ENCODE measurements at regions not wholly inside any gene's neighbourhood (a gene's known extent, or its start where the extent isn't known, plus 50 kb on each side); places are given as distances from the start of the nearest gene placed in this dataset.
A peak's percentile ranks its signal among the peaks of the same experiment; 100 is the strongest.

GRCh38 chr2:194257095-194257494 lies 1399.9 kb upstream of the SLC39A10 start:
- DNase-seq (ENCODE audit: low spot score), result no peak

DNA sequence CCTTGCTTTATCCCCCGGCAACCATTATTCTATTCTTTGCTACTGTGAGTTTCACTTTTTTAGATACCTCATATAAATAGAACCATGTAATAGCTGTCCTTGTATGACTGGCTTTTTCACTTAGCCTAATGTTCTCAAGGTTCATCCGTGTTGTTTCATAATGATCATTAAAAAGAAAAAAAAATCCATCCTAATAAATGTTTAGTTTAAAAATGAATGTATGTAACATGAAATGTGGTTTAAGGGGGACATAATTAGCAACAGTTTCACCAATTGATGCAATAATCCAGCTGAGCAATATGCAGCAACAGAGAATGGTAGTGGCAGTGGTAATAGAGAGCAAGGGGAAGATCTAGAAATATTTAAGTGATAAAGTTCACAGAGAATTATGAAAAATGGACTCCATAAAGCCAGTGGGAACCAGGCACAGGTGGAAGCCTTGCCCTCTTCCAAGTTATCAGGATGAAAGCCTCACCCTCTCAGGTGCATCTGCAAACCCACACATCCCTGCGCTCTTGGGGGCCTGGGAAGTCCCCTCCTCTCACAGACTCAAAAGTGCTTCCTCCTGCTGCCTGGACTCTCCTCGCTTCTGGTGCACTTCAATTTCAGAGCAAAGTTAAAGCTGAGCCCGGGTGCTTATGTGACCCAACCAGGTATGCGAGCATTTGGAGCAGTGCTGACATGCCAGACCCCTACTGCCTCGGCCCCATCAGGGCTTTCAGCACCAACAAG lies 1403.3 kb upstream of the SLC39A10 start:
- DNase-seq (ENCODE audit: low spot score), result no peak

DNA sequence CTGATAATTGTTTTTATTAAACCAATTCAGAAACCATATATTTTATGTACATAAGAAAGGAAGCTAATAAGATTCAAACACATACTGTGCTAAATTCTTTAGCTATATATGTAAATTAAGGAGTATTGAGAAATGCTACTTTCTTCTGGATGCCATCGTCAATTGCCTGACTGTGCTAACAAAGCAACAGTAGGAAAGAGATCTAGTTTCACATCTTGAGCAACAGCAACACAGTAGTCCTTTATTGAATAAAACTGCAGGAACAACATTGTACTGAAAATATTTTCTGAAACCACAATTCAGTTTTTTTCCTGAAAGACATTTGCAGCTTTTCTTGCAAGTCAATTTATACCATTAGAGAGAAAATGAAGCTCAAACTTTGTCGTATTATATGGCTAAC lies 1404.9 kb upstream of the SLC39A10 start:
- DNase-seq (ENCODE audit: low spot score), result no peak

GRCh38 chr2:194232600-194232999 lies 1424.4 kb upstream of the SLC39A10 start:
- DNase-seq (ENCODE audit: low spot score), result no peak

DNA sequence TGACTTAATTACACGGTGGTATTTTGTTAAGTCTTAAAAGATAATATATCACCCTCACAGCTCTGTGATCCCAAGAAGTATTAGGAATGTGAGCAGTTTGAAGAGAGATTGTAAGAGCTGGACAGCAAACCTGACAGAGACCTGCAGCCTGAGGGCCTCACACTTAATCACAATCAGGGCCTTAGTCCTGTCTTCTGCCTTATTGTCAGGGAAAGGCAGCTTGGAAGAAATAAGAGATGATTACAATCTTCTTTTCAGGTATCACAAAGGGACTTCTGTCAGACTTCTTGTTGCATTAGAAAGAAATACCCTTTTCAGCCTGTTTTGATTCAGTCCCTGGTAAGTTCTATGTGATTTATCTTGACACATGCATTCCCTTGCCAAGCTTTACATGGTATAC lies 1433.8 kb upstream of the SLC39A10 start:
- DNase-seq (ENCODE audit: low spot score), result no peak

DNA sequence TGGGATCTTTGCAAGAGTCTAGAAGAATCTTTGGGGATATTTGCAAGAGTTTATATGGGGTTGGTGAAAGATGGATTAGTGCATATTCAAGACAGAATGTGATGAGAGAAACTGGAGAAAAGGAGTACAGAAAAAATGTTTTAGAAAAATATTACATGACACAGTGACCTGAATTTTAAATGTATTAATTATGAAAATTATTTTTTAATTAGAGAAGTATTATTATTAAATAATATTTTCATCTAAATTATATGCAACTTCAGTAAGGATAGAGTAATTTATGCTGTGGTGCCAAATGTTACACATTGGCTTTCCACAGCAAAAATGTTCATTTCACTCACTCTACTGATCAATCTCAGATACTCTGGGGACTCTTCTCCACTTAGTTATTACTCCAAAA lies 1442.8 kb upstream of the SLC39A10 start:
- no peak for DNase-seq (ENCODE audit: low spot score)

DNA sequence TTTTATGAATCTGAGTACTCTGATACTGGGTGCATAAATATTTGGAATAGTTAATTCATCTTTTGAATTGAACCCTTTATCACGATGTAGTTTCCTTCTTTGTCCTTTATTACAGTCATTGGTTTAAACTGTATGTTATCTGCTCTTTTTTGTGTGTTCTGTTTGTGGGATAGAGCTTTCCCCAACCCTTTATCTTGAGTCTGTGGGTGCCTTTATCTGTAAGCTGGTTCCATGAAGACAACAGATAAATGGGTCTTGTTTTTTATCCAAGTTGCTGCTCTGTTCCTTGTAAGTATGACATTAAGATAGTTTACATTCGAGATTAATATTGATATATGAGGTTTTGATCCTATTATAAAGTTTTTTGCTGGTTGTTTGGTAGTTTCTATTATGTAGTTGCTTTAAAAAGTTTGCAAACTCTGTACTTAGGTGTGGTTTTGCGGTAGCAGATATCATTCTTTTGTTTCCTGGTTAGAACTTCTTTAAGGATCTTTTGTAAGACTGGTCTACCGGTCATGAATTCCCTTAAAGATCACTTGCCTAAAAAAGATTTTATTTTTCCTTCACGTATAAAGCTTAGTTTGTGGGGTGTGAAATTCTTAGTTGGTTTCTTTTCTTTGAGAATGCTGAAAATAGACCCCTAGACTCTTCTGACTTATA lies 1451.3 kb upstream of the SLC39A10 start:
- DNase-seq (ENCODE audit: low spot score), result no peak

DNA sequence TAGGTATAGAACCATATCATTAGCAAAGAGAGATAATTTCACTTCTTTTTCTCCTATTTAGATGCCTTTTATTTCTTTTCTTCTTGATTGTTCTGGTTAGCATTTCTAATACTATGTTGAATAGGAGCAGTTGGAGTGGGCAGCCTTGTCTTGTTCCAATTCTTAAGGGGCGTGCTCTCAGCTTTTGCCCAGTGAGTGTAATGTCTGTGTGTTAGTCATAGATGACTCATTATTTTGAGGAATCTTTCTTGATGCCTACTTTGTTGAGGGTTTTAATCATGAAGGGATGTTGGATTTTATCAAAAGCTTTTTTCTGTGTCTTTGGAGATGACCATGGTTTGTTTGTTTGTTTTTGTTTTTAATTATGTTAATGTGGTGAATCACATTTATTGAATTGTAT lies 1453.1 kb upstream of the SLC39A10 start:
- DNase-seq (ENCODE audit: low spot score), result no peak

- no peak for DNase-seq (ENCODE audit: low spot score)
Measured at GRCh38 chr2:194182888-194183287, 1474.1 kb upstream of the SLC39A10 start.

DNA sequence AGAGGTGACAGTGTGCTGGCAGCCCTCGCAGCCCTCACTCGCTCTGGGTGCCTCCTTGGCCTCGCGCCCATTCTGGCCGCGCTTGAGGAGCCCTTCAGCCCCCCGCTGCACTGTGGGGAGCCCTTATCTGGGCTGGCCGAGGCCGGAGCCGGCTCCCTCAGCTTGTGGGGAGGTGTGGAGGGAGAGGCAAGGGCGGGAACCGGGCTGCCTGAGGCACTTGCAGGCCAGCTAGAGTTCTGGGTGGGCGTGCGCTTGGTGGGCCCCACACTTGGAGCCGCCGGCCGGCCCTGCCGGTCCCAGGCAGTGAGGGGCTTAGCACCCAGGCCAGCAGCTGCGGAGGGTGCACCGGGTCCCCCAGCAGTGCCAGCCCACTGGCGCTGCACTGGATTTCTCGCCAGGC lies 1480.9 kb upstream of the SLC39A10 start:
- DNase-seq (ENCODE audit: low spot score), result no peak

DNA sequence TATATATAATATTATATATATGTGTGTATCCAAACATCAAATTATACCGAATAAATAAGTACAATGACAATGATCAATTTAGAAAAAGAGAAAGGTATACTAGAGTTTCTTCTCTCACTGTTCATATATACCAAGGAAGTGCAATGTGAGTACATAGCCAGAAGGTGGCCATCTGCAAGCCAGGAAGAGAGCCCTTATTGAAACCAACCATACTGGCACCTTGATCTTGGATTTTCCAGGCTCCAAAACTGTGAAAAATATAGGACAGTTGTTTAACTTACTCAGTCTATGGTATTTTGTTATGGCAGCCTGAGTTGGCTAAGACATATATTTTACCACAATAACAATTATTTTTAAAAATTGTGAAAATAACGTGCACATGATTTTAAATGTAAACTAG lies 1490.2 kb upstream of the SLC39A10 start:
- peak; percentile 45 for DNase-seq (ENCODE audit: low spot score)

DNA sequence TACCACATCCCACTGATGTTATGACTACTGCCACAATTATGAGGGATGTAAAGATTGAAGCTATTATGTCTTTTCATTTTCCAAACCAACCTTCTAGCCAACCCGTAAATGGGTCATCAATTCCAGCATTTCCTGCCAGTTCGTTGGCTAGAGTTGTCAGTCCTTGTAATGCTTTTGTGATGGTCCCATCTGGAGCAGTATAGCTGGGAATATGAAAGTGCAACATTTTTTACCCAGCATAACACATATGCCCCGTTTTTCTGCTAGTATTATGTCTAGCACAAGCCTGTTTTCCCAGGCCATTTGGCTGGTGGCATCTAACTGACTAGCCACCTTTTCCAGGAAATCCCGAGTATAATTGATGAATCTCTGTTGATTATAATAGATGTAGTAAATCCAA lies 1501.6 kb upstream of the SLC39A10 start:
- no peak for DNase-seq (ENCODE audit: low spot score)

DNA sequence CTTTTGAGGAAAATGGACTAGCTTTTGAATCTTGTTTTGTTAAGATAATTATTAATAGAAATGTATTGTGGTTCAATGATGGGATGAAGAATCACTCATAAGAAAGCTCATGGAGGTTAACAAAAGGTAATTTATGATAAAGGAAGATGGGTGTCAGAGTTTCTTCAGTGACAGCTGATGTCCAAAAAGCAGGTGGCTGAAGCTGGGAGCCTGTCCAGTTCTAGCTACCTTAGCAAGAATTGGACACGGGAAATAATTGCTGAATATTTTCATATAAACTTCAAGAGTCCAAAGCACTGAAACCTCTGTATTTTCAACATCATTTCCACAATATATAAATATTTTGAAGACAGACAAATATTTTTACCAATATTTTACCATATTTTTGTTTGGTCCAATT lies 1505.8 kb upstream of the SLC39A10 start:
- DNase-seq (ENCODE audit: low spot score), result no peak

DNA sequence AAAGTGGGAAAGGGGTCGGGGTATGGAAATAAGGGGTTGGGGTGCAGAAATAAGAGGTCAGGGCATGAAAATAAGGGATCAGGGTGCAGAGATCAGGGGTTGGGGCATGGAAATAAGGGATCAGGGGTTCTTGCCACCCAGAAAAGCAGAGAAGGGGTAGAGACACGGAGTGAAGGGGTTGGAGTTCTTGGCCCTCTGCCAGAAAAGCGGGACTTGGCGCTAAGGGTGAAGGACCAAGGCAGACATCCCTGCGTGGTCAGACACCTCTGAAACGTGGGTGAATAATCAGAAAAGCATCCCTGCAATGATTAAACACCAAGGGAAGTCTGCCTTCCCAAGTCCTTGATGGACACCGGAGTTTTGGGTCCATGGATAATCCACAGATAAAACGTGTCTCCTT lies 1521.6 kb upstream of the SLC39A10 start:
- DNase-seq (ENCODE audit: low spot score), result no peak

- no peak for DNase-seq (ENCODE audit: low spot score)
Measured at GRCh38 chr2:194128810-194129209, 1528.2 kb upstream of the SLC39A10 start.

GRCh38 chr2:194126418-194126817 lies 1530.6 kb upstream of the SLC39A10 start:
- DNase-seq (ENCODE audit: low spot score), result no peak

GRCh38 chr2:194116861-194117260 lies 1540.2 kb upstream of the SLC39A10 start:
- DNase-seq (ENCODE audit: low spot score), result no peak

DNA sequence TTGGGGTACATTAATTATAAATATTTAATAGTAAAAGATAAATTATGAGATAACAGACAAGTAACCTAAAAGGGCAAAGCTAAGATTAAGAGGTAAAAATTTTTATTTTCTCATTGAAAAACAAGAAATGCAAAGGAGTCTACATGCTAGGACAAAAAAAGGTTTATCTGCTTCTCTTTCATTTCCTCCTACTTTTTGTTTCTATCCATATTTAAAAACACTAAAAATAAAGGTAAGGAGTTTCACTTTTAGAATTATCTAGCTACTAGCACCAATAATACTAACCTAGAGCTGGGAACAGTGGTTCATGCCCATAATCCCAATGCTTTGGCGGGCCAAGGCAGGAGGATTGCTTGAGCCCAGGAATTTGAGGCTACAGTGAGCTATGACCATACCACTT lies 1551.7 kb upstream of the SLC39A10 start:
- no peak for DNase-seq (ENCODE audit: low spot score)

DNA sequence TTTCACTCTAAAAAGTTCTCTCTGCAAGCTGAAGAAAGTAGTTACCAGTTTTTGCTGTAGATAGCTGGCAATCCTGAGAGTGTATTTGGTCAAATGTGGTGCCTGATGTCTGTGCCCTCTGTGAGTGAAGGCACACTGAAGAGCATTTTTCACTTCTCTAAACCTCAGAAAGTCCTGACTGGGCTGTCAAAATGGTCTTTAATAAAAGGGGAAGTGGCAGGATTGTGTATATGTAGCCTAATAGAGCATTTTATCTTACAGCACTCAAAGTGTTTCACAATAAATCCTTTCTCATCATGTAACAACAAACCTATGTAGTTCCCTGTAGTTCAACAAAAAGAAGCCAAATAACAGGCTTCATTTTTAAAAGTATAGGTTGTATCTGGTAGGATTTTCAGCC lies 1552.3 kb upstream of the SLC39A10 start:
- no peak for DNase-seq (ENCODE audit: low spot score)

GRCh38 chr2:194103941-194104659 lies 1552.9 kb upstream of the SLC39A10 start:
- DNase-seq (ENCODE audit: low spot score), result no peak

- DNase-seq (ENCODE audit: low spot score), result no peak
Measured at GRCh38 chr2:194102546-194102945, 1554.5 kb upstream of the SLC39A10 start.

DNA sequence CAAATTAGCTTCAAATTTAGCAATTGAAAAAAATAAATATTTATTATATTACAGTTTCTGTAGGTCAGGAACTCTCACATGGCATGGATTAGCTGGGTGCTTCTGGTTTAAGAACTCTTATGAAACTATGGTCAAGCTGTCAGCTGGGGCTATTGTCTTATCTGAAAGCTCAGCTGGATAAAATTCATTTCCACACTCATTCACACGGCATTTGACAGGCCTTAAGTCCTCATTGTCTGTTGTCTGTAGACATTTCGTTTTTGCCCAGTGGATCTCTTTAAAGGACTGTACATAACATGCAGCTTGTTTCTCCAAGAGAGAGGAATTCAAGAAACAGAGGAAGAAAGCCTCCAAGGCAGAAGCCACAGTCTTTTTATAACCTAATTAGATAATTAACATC lies 1556.8 kb upstream of the SLC39A10 start:
- DNase-seq (ENCODE audit: low spot score), result no peak

DNA sequence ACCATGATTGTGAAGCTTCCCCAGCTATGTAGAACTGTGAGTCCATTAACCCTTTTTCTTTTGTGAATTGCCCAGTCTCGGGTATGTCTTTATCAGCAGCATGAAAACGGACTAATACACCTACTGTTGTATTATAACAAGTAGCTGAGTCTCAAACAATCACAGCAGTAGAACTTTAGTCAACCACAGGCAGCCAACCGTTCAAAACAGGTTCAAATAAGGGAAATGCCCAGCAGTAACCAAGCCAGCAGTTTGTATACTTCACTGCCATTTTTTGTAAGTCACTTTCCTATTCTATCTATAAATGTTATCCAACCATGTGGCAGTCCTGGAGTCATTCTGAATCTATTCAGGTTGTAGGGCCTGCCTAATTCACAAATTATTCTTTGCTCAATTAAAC lies 1560.6 kb upstream of the SLC39A10 start:
- DNase-seq (ENCODE audit: low spot score), result no peak
